T-helper 2 cell (primary cell): ENCODE measurements at regions not wholly inside any gene's neighbourhood (a gene's known extent, or its start where the extent isn't known, plus 50 kb on each side); places are given as distances from the start of the nearest gene placed in this dataset.

Source experiments
- DNase-seq, 5 experiments: peaks; one replicate each; pipeline versions ENCODE4 v3.0.0 to v3.0.0-alpha.2; 2012 to 2022

DNA sequence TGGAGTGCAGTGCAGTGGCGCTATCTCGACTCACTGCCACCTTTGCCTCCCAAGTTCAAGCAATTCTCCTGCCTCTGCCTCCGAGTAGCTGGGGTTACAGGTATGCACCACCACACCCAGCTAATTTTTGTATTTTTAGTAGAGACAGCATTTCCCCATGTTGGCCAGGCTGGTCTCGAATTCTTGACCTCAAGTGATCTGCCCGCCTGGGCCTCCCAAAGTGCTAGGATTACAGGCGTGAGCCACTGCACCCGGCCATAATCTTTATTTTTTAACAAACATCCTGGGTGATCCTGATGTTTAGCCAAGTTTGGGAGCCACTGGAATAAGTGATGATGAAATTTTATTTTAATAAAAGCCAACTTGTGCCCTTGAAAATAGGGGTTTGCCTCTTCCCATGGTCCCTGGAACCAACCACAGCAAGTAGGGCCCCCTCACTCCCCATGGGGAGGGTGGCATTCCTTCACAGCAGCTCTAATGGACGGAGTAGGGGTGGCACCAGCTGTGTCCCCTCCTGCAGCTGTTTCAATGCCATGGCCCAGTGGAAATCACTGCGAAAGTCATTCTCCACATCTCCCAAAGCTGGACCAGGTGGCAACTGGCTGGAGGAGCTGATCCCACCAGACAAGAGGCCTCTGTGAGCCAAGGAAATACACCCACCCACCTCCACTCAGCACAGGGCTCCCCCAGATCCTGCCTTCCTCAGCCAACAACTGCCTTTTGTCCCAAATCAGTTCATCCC, 194.8 kb downstream of the ZFP36L2 start:
- no peak for DNase-seq

DNA sequence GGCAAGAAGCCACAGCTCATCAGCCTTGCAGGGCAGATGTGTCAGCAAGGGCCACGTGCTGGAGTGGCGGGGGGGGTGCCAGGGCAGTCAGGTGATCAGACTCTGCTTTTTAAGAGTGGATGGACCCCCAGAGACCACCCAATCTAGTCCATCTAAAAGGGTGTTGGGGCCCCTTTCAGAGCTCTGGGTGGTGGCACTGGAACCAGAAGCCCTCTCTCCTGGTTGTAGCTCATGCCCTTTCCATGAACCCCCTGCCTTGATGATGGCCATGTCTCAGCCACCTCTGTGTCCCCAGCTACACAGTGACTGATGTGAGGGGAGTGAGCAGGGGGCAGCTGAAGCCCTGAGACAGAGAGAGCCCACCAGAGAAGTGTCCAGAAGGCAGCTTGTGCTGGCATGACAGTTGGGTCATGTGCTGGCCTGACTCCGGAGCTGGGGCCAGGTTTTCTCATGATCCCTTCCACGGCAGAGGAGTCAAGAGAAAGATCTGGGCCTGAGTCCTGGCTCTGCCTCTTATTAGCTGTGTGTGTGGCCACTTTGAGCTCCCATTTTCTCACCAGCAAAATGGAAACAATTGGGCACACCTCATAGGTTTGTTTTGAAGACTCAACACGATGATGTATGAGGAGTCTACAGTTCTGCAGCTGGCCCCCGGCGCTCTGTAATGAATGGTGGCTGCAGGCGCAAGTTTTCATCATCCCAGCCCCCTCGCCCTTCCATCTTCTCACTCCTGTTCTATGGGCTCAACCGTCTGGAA, 195.7 kb downstream of the ZFP36L2 start:
- DNase-seq, result no peak

DNA sequence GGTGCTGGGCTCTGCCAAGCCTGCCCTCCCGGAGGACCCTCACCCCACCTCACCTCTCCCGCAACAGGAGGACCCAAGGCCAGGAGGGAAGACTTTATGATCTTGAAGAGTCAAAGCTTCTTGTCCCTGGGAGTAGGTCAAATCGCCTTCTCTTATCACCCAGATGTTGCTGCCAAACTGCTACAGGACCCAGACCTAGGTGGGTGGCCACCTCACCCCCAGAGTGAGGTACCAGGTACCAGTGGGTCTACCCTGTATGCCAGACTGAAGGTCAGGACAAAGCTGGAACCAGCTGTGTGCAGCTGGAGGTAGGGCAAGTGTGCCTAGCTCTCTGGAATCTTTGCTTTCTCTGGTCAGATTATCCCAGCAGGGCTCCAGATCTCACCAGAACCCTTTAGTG, 197.2 kb downstream of the ZFP36L2 start:
- DNase-seq, result no peak

DNA sequence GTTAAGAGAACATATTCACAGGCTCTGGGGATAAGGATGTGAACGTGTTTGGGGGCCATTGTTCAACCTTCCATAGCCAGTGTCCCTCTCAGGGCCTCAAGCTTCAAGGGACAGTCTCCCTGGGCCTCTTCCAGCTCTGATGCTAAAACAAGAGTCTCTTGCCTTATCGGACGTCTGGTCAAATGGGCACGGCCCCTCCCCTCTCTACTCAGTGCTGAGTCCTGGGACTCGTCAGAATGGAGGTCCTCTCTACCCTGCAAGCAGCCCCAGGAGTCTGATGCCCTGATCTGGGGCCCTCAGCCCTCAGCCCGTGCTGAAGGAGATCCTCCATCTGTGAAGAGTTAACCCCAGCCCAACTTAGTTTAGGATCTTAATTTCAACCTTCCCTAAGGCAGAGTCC, 198.2 kb downstream of the ZFP36L2 start:
- no peak for DNase-seq

DNA sequence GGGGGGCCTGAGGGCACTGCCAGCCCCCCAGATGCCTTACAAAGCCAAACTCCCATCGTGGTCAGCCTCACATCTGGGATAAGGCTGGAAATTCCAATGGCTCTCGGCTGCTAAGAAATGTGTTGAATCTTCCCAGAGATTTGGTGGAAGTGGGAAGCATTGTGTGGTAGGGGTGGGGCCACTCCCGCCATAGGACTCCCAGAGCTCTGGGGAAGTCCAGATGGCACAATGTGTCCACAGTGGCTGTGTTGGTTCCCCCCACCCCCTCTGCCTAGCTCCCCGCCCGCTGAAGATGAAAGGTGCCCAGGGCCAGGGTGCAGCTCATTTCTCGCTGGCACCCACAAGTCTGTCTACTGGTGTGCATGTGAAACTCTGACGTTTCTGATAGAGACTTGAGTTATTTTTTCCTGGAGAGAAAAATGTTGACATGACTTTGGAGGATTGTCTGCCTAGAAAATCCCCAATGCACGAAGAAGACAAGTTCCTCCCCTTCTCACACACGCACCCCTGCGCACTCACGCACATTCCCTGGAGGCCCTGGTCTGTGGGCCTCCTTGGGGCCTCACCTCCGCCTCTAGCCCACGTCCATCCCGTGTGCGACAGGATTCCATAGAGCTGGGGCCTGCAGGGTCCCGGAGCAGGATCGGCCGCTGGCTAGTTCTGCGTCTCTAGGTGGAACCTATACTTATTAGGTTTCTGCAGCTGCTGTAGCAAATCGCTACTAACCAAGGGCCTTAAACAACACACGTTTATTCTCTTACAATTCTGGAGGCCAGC, 199.1 kb downstream of the ZFP36L2 start:
- no peak for DNase-seq

DNA sequence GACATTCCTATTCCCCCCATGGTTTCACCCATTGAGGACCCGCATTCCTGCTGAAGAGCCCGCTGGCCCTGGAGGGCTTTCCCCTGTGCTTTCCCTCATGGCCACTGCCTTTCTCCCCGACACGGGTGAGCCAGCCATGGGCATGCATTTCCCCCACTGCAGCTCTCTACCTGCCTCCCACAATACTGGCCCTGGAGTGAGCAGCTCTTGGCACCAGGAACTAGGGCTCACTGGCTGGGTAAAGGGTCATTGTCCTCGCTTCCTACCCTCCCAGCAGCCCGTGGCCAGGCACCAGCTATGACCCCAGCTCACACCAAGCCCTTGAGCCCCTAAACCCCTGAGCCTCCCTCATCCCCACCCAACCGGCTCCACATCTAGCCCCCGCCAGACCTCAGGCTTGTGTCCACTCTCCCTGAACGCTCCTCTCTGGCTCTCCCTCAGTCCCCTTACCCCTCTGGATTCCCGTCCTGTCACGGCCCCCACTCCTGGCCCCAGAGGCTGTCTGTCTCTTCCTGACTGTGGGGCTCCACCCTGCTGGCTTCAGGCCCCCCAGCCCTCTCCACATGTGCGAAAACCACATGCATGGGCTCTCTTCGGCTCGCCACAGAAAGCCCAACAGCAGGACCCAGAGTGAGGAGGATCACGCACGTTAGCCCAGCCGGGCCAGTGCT, 199.8 kb downstream of the ZFP36L2 start:
- no peak for DNase-seq

DNA sequence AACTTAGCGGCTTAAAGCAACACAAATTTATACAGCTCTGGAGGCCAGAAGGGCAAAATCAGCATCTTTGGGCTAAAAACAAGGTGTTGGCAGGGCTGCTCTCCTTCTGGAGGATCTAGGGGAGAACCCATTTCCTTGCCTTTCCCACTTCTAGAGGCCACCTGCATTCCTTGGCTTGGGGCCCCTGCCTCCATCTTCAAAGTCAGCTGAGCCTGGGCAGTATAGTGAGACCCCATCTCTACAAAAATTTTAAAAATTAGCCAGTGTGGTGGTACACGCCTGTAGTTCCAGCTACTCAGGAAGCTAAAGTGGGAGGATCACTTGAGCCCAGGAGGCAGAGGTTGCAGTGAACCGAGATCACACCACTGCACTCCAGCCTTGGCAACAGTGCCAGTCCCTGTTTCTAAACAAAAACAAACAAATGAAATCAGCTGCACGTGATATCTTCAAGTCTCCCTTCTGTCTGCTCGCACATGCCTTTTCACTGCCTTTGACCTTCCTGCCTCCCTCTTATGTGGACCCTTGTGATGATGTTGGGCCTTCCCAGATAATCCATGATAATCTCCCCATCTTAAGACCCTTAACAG, 200.6 kb downstream of the ZFP36L2 start:
- no peak for DNase-seq

DNA sequence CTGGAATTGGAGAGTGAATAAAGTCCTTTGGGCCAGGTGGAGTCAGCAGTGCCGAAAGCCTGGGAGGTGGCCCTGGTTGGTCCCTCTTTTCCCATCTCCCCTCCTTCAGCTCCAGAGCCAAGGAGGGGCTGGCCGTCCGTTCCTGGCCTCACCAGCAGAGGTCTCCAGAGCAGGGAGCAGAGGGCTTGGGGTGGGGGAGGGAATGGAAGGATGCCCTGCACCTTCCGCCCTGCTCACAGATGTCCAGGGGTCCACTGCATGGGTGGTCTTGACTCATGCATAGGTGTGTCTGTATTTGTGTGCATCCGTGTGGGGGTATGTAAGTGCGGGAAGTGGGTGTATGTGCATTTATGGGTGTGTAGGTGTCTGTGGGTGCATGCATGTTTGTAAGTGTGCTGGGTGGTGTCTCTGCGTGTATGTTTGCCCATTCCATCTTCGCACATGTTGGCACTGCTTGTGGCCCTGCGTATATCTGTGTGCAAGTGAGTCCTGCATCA, 201.8 kb downstream of the ZFP36L2 start:
- DNase-seq, result no peak

DNA sequence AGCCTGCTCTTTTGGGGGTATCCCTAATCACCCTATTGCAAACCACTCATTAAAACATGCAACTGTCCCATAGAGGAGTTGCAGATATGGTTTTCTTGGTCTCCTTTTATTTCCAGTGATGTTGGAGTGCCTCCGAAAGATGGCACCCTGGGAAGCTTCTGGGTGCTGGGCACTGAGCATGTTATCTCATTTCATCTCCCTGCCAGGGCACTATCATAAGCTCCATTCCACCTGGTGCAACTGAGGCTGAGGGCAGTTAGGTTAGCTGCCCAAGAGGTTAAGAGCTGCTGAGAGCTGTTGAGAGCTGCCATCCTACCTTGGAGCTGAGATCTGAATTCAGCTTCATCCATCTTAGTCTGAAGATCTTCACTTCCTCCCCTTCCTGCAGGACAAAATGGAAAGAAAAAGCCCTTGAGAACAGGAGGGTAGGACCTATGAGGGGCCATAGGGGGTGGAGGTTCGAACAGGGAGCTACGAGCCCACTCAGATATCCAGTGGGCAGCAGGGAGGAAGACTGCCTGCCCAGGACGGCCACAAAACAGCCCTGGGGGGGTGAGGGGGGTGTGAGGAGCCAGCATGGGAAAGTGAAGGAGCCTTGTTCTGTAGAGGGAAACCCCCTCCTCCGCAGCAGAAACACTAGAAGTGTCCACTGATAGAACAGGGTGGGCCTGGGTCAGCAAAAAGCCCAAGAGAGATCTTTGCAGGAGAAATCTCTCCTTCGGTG, 202.5 kb downstream of the ZFP36L2 start:
- no peak for DNase-seq

DNA sequence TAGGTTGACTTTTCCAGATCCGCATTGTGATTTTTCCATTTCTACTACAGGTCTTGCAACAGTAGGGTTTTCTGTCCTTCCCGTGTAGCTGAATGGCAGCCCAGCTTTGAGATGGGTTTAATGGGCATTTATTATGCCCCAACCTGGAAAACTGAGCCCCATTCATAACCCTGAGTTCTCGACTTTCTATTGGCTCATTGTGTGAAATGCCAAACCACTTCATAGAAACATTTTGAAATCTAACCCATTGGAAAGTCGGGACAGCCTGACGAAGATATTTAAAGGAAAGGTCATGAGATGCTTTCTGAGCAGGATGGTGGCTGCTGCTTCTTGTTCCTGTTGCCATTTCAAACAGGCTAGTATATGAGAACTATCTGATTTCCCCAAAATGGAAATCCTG, 203.5 kb downstream of the ZFP36L2 start:
- DNase-seq, result no peak

DNA sequence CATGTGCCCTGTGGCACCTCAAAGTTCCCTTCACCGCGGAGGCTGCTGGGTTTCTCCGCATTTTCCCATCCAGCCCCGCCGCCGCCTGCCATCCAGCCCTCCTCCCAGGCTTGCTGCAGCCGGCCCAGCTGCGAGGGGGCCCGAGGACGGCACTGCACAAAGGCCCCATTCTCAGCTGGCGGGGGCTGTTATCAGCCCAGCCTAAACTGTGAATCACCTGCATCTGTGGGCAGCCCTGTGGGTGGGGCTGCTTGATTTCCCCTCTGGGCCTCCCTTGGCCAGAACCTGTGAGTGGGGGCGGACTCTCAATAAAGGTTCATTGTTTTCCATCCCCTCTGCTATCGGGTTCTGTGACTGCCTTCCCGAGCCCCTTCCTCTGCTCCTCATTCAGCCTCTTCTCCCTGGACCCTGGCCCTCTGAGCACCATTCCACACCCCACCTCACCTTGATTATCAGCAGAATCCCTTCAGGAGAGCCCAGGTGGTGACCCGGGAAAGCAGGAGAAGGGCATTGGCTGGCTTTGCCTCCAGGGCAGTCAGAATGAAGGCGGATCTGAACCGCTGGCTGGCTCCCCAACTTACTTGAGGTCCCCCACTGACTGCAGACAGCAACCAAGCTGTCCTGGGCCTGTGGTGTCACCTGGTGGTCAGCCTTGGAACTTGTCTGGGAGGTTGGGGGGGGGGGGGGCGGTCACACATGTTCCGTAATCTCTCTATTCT, 204.5 kb downstream of the ZFP36L2 start:
- DNase-seq, result no peak

DNA sequence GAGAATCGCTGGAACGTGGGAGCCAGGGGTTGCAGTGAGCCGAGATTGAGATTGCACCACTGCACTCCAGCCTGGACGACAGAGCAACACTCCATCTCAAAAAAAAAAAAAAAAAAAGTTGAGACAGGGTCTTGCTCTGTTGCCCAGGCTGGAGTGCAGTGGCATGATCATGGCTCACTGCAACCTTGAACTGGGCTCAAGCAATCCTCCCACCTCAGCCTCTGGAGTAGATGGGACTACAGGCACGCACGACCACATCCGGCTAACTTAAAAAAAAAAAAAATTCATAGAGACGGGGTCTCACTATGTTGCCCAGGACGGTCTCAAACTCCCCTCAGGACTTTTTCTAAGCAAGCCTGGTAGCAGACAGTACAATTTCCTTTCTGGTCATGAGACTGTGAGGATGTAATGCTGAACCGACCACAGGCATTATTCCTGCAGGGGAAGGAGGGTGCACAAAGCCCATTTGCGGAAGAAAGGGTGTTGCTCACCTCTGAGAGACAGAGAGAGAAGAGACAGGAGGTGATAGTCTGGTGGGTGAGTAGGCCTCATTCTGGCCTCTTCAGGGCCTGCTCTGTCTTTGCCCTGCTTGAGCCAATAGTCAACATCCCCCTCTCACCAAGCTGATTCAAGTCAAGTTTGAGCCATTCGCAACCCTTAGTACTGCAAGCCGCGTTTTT, 205.3 kb downstream of the ZFP36L2 start:
- DNase-seq, result no peak

DNA sequence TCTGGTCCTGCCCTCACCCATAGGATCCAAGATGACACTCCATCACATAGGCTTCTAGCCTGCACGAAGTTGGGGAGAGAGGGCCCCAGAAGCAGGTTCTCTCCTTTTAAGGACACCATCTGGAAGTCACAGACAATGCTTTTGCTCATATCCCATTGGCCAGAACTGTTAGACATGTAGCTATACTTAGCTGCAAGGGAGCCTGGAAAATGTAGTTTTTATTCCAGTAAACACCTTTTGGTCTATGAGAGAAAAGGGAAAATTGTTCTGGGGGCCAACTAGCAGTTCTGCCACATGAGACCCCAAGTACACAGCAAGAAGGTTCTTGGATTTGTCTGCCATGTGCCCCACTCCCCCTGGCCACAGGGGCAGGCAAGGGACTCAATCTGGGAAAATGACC, 206.1 kb downstream of the ZFP36L2 start:
- no peak for DNase-seq

DNA sequence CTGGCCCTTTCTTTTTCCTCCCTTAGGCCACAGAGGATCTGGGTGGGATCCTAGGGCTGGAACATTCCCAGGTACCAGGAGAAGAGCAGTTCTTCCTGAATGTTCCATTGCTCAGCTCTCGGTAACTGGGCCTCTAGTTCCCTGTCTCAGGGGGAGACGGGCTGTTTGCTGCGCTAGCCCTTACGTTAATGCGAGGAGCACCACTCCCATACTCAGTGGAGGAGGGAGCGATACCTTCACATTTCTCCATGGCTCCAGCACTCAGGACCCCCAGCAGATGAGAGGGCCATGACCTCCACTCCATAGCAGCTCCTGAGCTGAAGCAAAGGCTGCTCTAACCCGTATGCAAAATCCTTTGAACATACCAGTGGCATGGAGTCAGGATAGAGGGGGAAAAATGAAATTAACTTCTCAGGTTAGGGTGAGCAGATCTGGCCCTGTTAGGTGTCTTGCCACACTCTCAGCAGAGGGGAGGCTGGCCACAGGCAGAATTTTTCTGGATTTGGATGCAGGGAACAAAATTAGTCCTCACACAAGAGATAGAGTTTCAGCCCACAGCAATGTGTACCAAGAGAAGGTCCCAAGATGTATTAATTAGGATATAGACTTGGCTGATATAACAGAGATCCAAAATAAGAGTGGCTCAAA, 206.7 kb downstream of the ZFP36L2 start:
- DNase-seq, result no peak

DNA sequence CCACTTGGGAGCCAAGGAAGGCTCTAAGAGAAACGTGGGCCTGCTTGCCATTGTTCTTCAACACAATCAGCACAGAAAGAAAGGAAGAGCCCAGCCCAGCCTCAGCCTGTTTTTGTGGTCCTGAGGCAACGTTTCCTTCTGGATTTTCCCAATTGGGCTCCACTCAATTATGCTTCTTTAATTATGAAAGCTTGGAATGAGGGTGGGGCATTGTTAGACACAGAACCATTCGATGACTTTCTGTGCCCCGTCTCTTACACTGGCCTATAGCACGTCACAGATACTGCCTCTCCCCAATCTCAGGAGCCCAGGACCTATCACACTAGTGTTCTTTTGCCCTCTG, 207.4 kb downstream of the ZFP36L2 start:
- DNase-seq, result no peak

DNA sequence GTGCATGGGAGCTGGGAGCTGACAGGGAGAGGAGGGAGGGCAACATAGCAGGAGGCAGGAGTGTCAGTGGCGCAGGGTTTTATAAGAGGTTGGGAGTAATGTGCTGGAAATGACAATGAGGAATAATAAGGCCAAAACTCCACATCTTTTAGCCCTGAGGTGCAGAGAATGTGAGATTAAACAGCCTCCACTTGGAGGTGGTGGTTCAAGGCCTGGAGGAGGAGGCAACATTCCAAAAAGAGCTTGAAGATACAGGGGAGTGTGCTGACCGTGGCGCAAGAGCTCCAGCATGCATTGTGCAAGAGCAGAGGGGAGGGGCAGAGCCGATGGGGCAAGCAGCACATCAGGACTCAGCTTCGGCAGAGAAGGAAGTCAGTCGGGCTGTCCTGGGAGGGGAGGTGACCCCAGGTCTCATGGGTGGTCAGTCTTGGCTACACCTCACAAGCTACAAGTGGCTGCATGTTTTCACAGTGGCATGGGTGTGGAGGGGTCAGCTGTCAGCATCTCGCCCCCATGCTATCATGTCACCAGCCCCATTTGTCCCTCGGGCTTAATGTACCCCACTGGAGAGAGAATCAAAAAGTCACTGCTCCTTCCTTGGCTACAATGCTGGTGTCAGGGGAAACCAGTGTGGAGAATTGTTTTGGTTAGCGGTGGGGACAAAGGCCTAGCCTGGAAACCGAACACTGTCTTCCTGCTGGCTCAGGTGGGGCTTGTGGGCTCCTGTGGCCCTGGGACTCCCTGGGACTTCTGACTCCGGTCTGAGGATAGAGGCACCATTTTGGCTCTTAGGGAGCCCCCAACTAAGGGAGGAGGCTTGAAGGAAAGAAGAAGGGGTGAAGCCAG, 208.0 kb downstream of the ZFP36L2 start:
- no peak for DNase-seq

DNA sequence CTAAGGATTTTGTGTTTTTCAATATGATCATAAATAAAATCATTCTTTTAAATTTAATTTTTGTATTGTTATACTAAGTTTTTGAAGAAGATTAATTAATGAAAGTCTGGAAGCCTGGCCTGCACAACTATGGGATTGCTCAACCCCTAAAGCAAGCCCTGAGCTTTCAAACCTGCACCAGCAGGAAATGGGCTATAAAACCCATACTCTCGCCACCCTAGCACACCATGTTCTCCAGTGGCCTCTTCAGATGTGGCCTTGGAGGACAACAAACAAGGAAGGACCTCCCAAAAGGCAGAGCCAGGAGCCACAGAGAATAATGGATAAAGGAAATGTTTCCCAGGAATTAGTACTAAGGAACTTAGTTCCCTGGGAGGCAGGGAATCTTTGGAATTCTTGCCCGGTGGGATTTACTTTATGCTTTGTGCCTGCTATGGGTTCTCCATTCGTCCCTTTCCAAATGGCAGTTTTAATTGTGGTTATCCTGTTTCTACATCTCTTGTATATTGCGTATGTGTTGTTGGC, 212.5 kb downstream of the ZFP36L2 start:
- DNase-seq, result no peak

DNA sequence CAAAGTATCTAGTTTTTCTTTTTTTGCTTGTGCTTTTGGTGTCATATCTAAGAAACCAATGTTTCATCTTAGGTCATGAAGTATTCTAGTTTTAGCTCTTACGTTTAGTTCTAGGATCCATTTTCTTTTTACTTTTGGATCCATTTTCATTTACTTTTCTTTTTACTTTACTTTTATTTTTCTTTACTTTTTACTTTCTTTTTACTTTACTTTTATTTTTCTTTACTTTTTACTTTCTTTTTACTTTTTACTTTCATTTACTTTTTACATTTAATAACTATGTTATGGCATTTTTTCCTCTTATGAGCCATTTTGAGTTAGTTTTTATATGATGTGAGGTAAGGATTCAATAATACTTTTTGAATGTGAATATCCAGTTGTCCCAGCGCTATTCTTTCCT, 213.4 kb downstream of the ZFP36L2 start:
- no peak for DNase-seq

DNA sequence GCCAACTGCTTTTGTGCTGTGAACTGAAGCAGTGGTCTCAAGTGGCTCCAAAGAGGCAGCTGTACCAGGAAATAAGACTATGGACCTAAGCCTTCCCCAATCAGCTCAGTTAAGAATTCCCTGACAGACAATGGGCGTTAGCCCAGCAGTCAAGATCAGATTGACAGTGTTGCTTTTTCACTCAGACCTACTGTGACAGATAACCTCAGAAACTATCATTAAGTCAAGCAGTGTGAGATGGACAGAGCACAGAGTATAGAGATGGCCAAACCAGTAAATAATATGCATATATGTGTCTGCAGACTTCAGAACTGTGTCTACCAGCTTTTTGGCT, 215.3 kb downstream of the ZFP36L2 start:
- no peak for DNase-seq
